HG02885 (cell line): ENCODE measurements at regions not wholly inside any gene's neighbourhood (a gene's known extent, or its start where the extent isn't known, plus 50 kb on each side); places are given as distances from the start of the nearest gene placed in this dataset.

Experiments used
- ATAC-seq: cut with Tn5 transposase; IDR thresholded peaks from one replicate; pipeline ENCODE4 v1.9.1; 2021; ENCODE audit warnings: mild to moderate bottlenecking; ENCODE audit not compliant: unreplicated experiment, poor library complexity

- no peak for ATAC-seq
Observed at GRCh38 chr5:98603456-98603855, 170.0 kb upstream of the RGMB start.

- no peak for ATAC-seq
Observed at GRCh38 chr5:98604301-98604700, 169.2 kb upstream of the RGMB start.

GRCh38 chr5:98604721-98605425, 168.6 kb upstream of the RGMB start:
- no peak for ATAC-seq

GRCh38 chr5:98605426-98605825, 168.0 kb upstream of the RGMB start:
- ATAC-seq = no peak

GRCh38 chr5:98606961-98607360, 166.5 kb upstream of the RGMB start:
- no peak for ATAC-seq

GRCh38 chr5:98608052-98608451, 165.4 kb upstream of the RGMB start:
- no peak for ATAC-seq

- no peak for ATAC-seq
Observed at GRCh38 chr5:98614341-98614740, 159.1 kb upstream of the RGMB start.

- ATAC-seq = no peak
Observed at GRCh38 chr5:98621821-98622220, 151.6 kb upstream of the RGMB start.

- no peak for ATAC-seq
Observed at GRCh38 chr5:98624145-98624880, 149.2 kb upstream of the RGMB start.

- no peak for ATAC-seq
Observed at GRCh38 chr5:98627121-98627520, 146.3 kb upstream of the RGMB start.

- ATAC-seq = no peak
Observed at GRCh38 chr5:98630621-98631020, 142.8 kb upstream of the RGMB start.

GRCh38 chr5:98631311-98632054, 142.0 kb upstream of the RGMB start:
- ATAC-seq = no peak

- no peak for ATAC-seq
Observed at GRCh38 chr5:98635656-98636055, 137.8 kb upstream of the RGMB start.

- ATAC-seq = no peak
Observed at GRCh38 chr5:98637116-98637515, 136.3 kb upstream of the RGMB start.

GRCh38 chr5:98637557-98637956, 135.9 kb upstream of the RGMB start:
- ATAC-seq = no peak

- ATAC-seq = no peak
Observed at GRCh38 chr5:98638111-98638510, 135.4 kb upstream of the RGMB start.

- no peak for ATAC-seq
Observed at GRCh38 chr5:98638701-98639100, 134.8 kb upstream of the RGMB start.

- no peak for ATAC-seq
Observed at GRCh38 chr5:98639274-98639673, 134.2 kb upstream of the RGMB start.

- ATAC-seq = no peak
Observed at GRCh38 chr5:98641671-98642070, 131.8 kb upstream of the RGMB start.

- no peak for ATAC-seq
Observed at GRCh38 chr5:98643569-98643968, 129.9 kb upstream of the RGMB start.

GRCh38 chr5:98651715-98652114, 121.7 kb upstream of the RGMB start:
- no peak for ATAC-seq
